Nephron progenitor cell (in vitro differentiated cells): ENCODE measurements at regions not wholly inside any gene's neighbourhood (a gene's known extent, or its start where the extent isn't known, plus 50 kb on each side); places are given as distances from the start of the nearest gene placed in this dataset.
"Not testable (repeated sequence)": the region's sequence is repeated elsewhere in the genome, so short reads cannot be mapped to it uniquely, and the experiment has no call there.

Experiments used
- DNase-seq: peaks from one replicate; pipeline ENCODE4 v3.0.0; 2021
- H3K27ac Mint-ChIP-seq: 2 replicates; pipeline ENCODE4 v1.8.0; 2021; ENCODE audit warnings: mild to moderate bottlenecking, moderate library complexity, mixed read lengths
- H3K27me3 Mint-ChIP-seq: 2 replicates; pipeline ENCODE4 v1.8.0; 2021; ENCODE audit warnings: mild to moderate bottlenecking, low read depth, mixed read lengths; ENCODE audit not compliant: poor library complexity
- H3K36me3 Mint-ChIP-seq: 2 replicates; pipeline ENCODE4 v1.8.0; 2021; ENCODE audit warnings: low read depth, mixed read lengths
- H3K4me1 Mint-ChIP-seq: 2 replicates; pipeline ENCODE4 v1.8.0; 2021; ENCODE audit warnings: mixed read lengths
- H3K4me3 Mint-ChIP-seq: 2 replicates; pipeline ENCODE4 v1.8.0; 2021; ENCODE audit warnings: mild to moderate bottlenecking, moderate library complexity, mixed read lengths
- H3K9me3 Mint-ChIP-seq: 2 replicates; pipeline ENCODE4 v1.8.0; 2021; ENCODE audit warnings: mild to moderate bottlenecking, moderate library complexity, mixed read lengths
- CTCF ChIP-seq: fragments of 200-600 bp; sonication (generic); IDR thresholded peaks from 2 replicates; pipeline ENCODE4 v1.5.0; 2021; ENCODE audit warnings: antibody characterized with exemption

- H3K27ac Mint-ChIP-seq, result no peak overlapping the region
- H3K36me3 Mint-ChIP-seq, result peaks cover 17% of the 10 kb centered on the region
- H3K27me3 Mint-ChIP-seq, result peaks cover 3% of the 10 kb centered on the region
- DNase-seq, result no peak
- H3K4me1 Mint-ChIP-seq, result peaks cover 26% of the 10 kb centered on the region
- TF ChIP-seq CTCF, result no peak
- H3K9me3 Mint-ChIP-seq, result peaks cover 74% of the 10 kb centered on the region
- H3K4me3 Mint-ChIP-seq, result no peak overlapping the region
Measured at GRCh38 chr15:58369956-58370355, 61.8 kb upstream of the LIPC start.

- Mint-ChIP-seq H3K27ac (no peak overlapping the region), H3K36me3 (peaks cover 14% of the 10 kb centered on the region), H3K27me3 (no peaks in the 10 kb centered on the region), H3K9me3 (peaks cover 63% of the 10 kb centered on the region), H3K4me1 (peaks cover 24% of the 10 kb centered on the region), H3K4me3 (no peak overlapping the region)
- TF ChIP-seq CTCF, result no peak
- DNase-seq, result no peak
Measured at GRCh38 chr15:58374147-58374546, 57.6 kb upstream of the LIPC start.

- no peak for TF ChIP-seq CTCF
- DNase-seq, result no peak
- Mint-ChIP-seq H3K27ac (no peak overlapping the region), H3K9me3 (peaks cover 35% of the 10 kb centered on the region), H3K4me3 (no peak overlapping the region), H3K27me3 (no peaks in the 10 kb centered on the region), H3K36me3 (peaks cover 6% of the 10 kb centered on the region), H3K4me1 (peaks cover 21% of the 10 kb centered on the region)
Measured at GRCh38 chr15:58377193-58377592, 54.6 kb upstream of the LIPC start.

GRCh38 chr15:58378241-58379085 lies 53.3 kb upstream of the LIPC start:
- no peak overlapping the region for H3K4me3 Mint-ChIP-seq
- peaks cover 6% of the 10 kb centered on the region for H3K36me3 Mint-ChIP-seq
- H3K27me3 Mint-ChIP-seq, result peaks cover under 1% of the 10 kb centered on the region
- TF ChIP-seq CTCF, result no peak
- H3K4me1 Mint-ChIP-seq, result peaks cover 34% of the 10 kb centered on the region
- peaks cover 30% of the 10 kb centered on the region for H3K9me3 Mint-ChIP-seq
- H3K27ac Mint-ChIP-seq, result no peak overlapping the region
- no peak for DNase-seq

- H3K4me3 Mint-ChIP-seq, DNase-seq, H3K27ac Mint-ChIP-seq, H3K36me3 Mint-ChIP-seq, H3K27me3 Mint-ChIP-seq: not testable (repeated sequence)
- H3K9me3 Mint-ChIP-seq, result peaks cover 24% of the 10 kb centered on the region
- peaks cover 34% of the 10 kb centered on the region for H3K4me1 Mint-ChIP-seq
Measured at GRCh38 chr15:58379454-58379853, 52.3 kb upstream of the LIPC start.

- Mint-ChIP-seq H3K4me1 (peaks cover 31% of the 10 kb centered on the region), H3K27ac (no peak overlapping the region), H3K9me3 (peaks cover 24% of the 10 kb centered on the region), H3K27me3 (peaks cover 8% of the 10 kb centered on the region), H3K36me3 (peaks cover 6% of the 10 kb centered on the region), H3K4me3 (no peak overlapping the region)
- TF ChIP-seq CTCF, result no peak
- DNase-seq, result no peak
Measured at GRCh38 chr15:58380280-58380945, 51.4 kb upstream of the LIPC start.
